H9 (cell line): ENCODE measurements at regions not wholly inside any gene's neighbourhood (a gene's known extent, or its start where the extent isn't known, plus 50 kb on each side); places are given as distances from the start of the nearest gene placed in this dataset.

Experiments
- DNase-seq: peaks from one replicate; pipeline ENCODE4 v3.0.0-alpha.2; 2017
- H2AFZ ChIP-seq: one replicate; pipeline ENCODE4 v1.6.1; 2013; ENCODE audit warnings: mild to moderate bottlenecking, low read length, control low read depth, moderate library complexity
- H2AK5ac ChIP-seq: 2 replicates; pipeline ENCODE4 v1.6.1; 2013; ENCODE audit warnings: low read length, control low read depth, mixed read lengths; ENCODE audit not compliant: insufficient read length
- H2BK120ac ChIP-seq: one replicate; pipeline ENCODE4 v1.6.1; 2013; ENCODE audit warnings: low read depth, mild to moderate bottlenecking, low read length, control low read depth, inconsistent platforms; ENCODE audit not compliant: poor library complexity, severe bottlenecking
- H2BK12ac ChIP-seq: 2 replicates; pipeline ENCODE4 v1.6.1; 2013; ENCODE audit warnings: low read length, control low read depth, mixed read lengths, low read depth; ENCODE audit not compliant: insufficient read length
- H2BK15ac ChIP-seq: 2 replicates; pipeline ENCODE4 v1.6.1; 2013; ENCODE audit warnings: low read depth, low read length, control low read depth
- H2BK20ac ChIP-seq: one replicate; pipeline ENCODE4 v1.6.1; 2013; ENCODE audit warnings: low read depth, mild to moderate bottlenecking, low read length, control low read depth, inconsistent platforms; ENCODE audit not compliant: poor library complexity, severe bottlenecking
- H2BK5ac ChIP-seq: 2 replicates; pipeline ENCODE4 v1.6.1; 2013; ENCODE audit warnings: low read length, control low read depth, mixed read lengths; ENCODE audit not compliant: insufficient read length
- H3K14ac ChIP-seq: 2 replicates; pipeline ENCODE4 v1.6.1; 2013; ENCODE audit warnings: low read length, control low read depth; ENCODE audit not compliant: insufficient read depth
- H3K18ac ChIP-seq: 2 replicates; pipeline ENCODE4 v1.6.1; 2013; ENCODE audit warnings: low read depth, mild to moderate bottlenecking, mixed read lengths, low read length, control low read depth; ENCODE audit not compliant: insufficient read length
- H3K23ac ChIP-seq: 2 replicates; pipeline ENCODE4 v1.6.1; 2013; ENCODE audit warnings: low read length, control low read depth, mixed read lengths, low read depth; ENCODE audit not compliant: insufficient read length
- H3K23me2 ChIP-seq: 2 replicates; pipeline ENCODE4 v1.6.1; 2013; ENCODE audit warnings: low read depth, mild to moderate bottlenecking, mixed read lengths, low read length, control low read depth; ENCODE audit not compliant: insufficient read length, poor library complexity, severe bottlenecking
- H3K27ac ChIP-seq: 2 replicates; pipeline ENCODE4 v1.5.1; 2013; ENCODE audit warnings: low read length, control low read depth, mixed read lengths, low read depth; ENCODE audit not compliant: insufficient read length
- H3K27me3 ChIP-seq: 2 replicates; pipeline ENCODE4 v1.6.1; 2013; ENCODE audit warnings: low read length, control low read depth, inconsistent platforms; ENCODE audit not compliant: insufficient read depth
- H3K4ac ChIP-seq: 2 replicates; pipeline ENCODE4 v1.6.1; 2013; ENCODE audit warnings: low read depth, mild to moderate bottlenecking, control low read depth, inconsistent platforms, low read length, moderate library complexity
- H3K4me1 ChIP-seq: 2 replicates; pipeline ENCODE4 v1.6.1; 2013; ENCODE audit warnings: low read length, control low read depth, inconsistent platforms; ENCODE audit not compliant: insufficient read depth
- H3K4me2 ChIP-seq: 2 replicates; pipeline ENCODE4 v1.6.1; 2013; ENCODE audit warnings: low read length, control low read depth, mixed read lengths; ENCODE audit not compliant: insufficient read length, insufficient read depth
- H3K56ac ChIP-seq: 2 replicates; pipeline ENCODE4 v1.6.1; 2013; ENCODE audit warnings: low read depth, mild to moderate bottlenecking, mixed read lengths, low read length, control low read depth; ENCODE audit not compliant: insufficient read length
- H3K79me1 ChIP-seq: 2 replicates; pipeline ENCODE4 v1.6.1; 2013; ENCODE audit warnings: low read depth, mild to moderate bottlenecking, moderate library complexity, low read length, control low read depth, inconsistent platforms; ENCODE audit not compliant: insufficient read depth, poor library complexity, severe bottlenecking
- H3K79me2 ChIP-seq: 2 replicates; pipeline ENCODE4 v1.6.1; 2013; ENCODE audit warnings: low read length, control low read depth, inconsistent platforms; ENCODE audit not compliant: insufficient read depth
- H3K9ac ChIP-seq: 2 replicates; pipeline ENCODE4 v1.6.1; 2013; ENCODE audit warnings: low read length, control low read depth, mixed read lengths; ENCODE audit not compliant: insufficient read length; ENCODE audit errors: extremely low read depth
- H3K9me3 ChIP-seq: one replicate; pipeline ENCODE4 v1.6.1; 2013; ENCODE audit warnings: low read depth, low read length, inconsistent platforms; ENCODE audit not compliant: control insufficient read depth
- H3T11ph ChIP-seq: one replicate; pipeline ENCODE4 v1.6.1; 2013; ENCODE audit warnings: mild to moderate bottlenecking, low read length, control low read depth, inconsistent platforms
- H4K20me1 ChIP-seq: one replicate; pipeline ENCODE4 v1.6.1; 2013; ENCODE audit not compliant: control insufficient read depth, insufficient read length, insufficient read depth
- H4K5ac ChIP-seq: 2 replicates; pipeline ENCODE4 v1.6.1; 2013; ENCODE audit warnings: low read depth, mild to moderate bottlenecking, mixed read lengths, low read length, control low read depth; ENCODE audit not compliant: insufficient read length
- H4K8ac ChIP-seq: replicated peaks from 2 replicates; pipeline ENCODE4 v1.6.1; 2013; ENCODE audit warnings: low read length, control low read depth, mixed read lengths, low read depth; ENCODE audit not compliant: insufficient read length
- H4K91ac ChIP-seq: 2 replicates; pipeline ENCODE4 v1.6.1; 2013; ENCODE audit warnings: low read depth, mild to moderate bottlenecking, moderate library complexity, mixed read lengths, low read length, control low read depth; ENCODE audit not compliant: insufficient read length
- H3K27ac Mint-ChIP-seq, 3 experiments: 2 replicates in 2 of 3; 3 replicates in 1 of 3; pipeline ENCODE4 v1.8.0; 2020 to 2021; ENCODE audit warnings: mixed read lengths in 3 of 3, mild to moderate bottlenecking in 1 of 3, moderate library complexity in 1 of 3
- H3K27me3 Mint-ChIP-seq: 2 replicates; pipeline ENCODE4 v1.8.0; 2021; ENCODE audit warnings: low read depth, mild to moderate bottlenecking, moderate library complexity, mixed read lengths
- H3K36me3 Mint-ChIP-seq, 3 experiments: 2 replicates in 2 of 3; 3 replicates in 1 of 3; pipeline ENCODE4 v1.8.0; 2020 to 2021; ENCODE audit warnings: low read depth in 3 of 3, mixed read lengths in 3 of 3; ENCODE audit not compliant: insufficient read depth in 1 of 3
- H3K4me1 Mint-ChIP-seq, 2 experiments: 2 replicates each; pipeline ENCODE4 v1.8.0; 2020; ENCODE audit warnings: mixed read lengths in 2 of 2
- H3K4me3 Mint-ChIP-seq, 2 experiments: 2 replicates in 1 of 2; 3 replicates in 1 of 2; pipeline ENCODE4 v1.8.0; 2020 to 2021; ENCODE audit warnings: mild to moderate bottlenecking in 2 of 2, mixed read lengths in 2 of 2, moderate library complexity in 1 of 2
- H3K9me3 Mint-ChIP-seq, 2 experiments: 2 replicates in 1 of 2; 3 replicates in 1 of 2; pipeline ENCODE4 v1.8.0; 2020; ENCODE audit warnings: mild to moderate bottlenecking in 2 of 2, mixed read lengths in 2 of 2, moderate library complexity in 1 of 2
- WGBS: extraction: QIAGEN DNeasy Blood & Tissue Kit; methylation state at CpG from one replicate; pipeline ENCODE4 v1.1.7; 2013; ENCODE audit warnings: missing lambda C conversion rate, low lambda C conversion rate, mixed read lengths; ENCODE audit not compliant: insufficient read length; ENCODE audit errors: extremely low coverage; 5-methylcytosine and 5-hydroxymethylcytosine counted together
- TF ChIP-seq, protein P1 (sequence below): fragments of 200-600 bp; sonication (generic); conservative IDR thresholded peaks from 3 replicates; pipeline ENCODE4 v1.8.0; 2021; ENCODE audit warnings: antibody characterized with exemption, mild to moderate bottlenecking

- Histone ChIP-seq H2AFZ (no peak overlapping the region), H3K4ac (no peak overlapping the region), H3K4me1 (peaks cover 3% of the 10 kb centered on the region; the same call in 1 of the 2 replicates), H3K9ac (no peak overlapping the region), H3K79me1 (no peaks in the 10 kb centered on the region), H3K14ac (no peak overlapping the region), H2AK5ac (no peak overlapping the region), H3K18ac (no peak overlapping the region), H3T11ph (no peak overlapping the region), H4K20me1 (no peaks in the 10 kb centered on the region), H2BK5ac (no peak overlapping the region), H4K91ac (no peak overlapping the region), H3K27me3 (no peaks in the 10 kb centered on the region; the same call in 1 of the 2 replicates), H2BK20ac (no peak overlapping the region), H3K56ac (no peak overlapping the region), H4K8ac (no peak overlapping the region), H3K9me3 (no peaks in the 10 kb centered on the region), H2BK120ac (no peak overlapping the region), H2BK15ac (no peak overlapping the region), H3K27ac (no peak overlapping the region), H3K23ac (no peak overlapping the region), H3K79me2 (no peaks in the 10 kb centered on the region), H3K4me2 (no peak overlapping the region), H3K23me2 (no peaks in the 10 kb centered on the region), H4K5ac (no peak overlapping the region), H2BK12ac (no peak overlapping the region)
- TF ChIP-seq, protein P1, sequence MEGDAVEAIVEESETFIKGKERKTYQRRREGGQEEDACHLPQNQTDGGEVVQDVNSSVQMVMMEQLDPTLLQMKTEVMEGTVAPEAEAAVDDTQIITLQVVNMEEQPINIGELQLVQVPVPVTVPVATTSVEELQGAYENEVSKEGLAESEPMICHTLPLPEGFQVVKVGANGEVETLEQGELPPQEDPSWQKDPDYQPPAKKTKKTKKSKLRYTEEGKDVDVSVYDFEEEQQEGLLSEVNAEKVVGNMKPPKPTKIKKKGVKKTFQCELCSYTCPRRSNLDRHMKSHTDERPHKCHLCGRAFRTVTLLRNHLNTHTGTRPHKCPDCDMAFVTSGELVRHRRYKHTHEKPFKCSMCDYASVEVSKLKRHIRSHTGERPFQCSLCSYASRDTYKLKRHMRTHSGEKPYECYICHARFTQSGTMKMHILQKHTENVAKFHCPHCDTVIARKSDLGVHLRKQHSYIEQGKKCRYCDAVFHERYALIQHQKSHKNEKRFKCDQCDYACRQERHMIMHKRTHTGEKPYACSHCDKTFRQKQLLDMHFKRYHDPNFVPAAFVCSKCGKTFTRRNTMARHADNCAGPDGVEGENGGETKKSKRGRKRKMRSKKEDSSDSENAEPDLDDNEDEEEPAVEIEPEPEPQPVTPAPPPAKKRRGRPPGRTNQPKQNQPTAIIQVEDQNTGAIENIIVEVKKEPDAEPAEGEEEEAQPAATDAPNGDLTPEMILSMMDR = no peak
- peaks cover 9% of the 10 kb centered on the region for H3K27me3 Mint-ChIP-seq
- no peak overlapping the region for H3K4me3 Mint-ChIP-seq
- H3K27ac Mint-ChIP-seq = no peak overlapping the region
- peaks cover 18 to 24% of the 10 kb centered on the region in 2 experiments for H3K4me1 Mint-ChIP-seq
- no peak for DNase-seq
- no CpG with 5 or more reads among the region's 1 CpG for WGBS
- peaks cover 0 to 2% (median 0%) of the 10 kb centered on the region in 3 experiments; a peak in 2 of 7 replicates for H3K36me3 Mint-ChIP-seq
- H3K9me3 Mint-ChIP-seq = no peaks in the 10 kb centered on the region
Observed at GRCh38 chr20:21014528-21014927, 91.6 kb downstream of the LINC00237 start.
